Medulla oblongata (tissue), 1 donor: ENCODE measurements at regions not wholly inside any gene's neighbourhood (a gene's known extent, or its start where the extent isn't known, plus 50 kb on each side); places are given as distances from the start of the nearest gene placed in this dataset.

Experiments used
- DNase-seq: peaks from one replicate; pipeline ENCODE4 v3.0.0-alpha.2; 2015; ENCODE audit errors: extremely low spot score

GRCh38 chr5:2206293-2207108 lies 323.8 kb upstream of the IRX4 start:
- DNase-seq, result no peak

- DNase-seq, result no peak
Observed at GRCh38 chr5:2205596-2206226, 323.0 kb upstream of the IRX4 start.

- no peak for DNase-seq
Observed at GRCh38 chr5:2205185-2205585, 322.5 kb upstream of the IRX4 start.

GRCh38 chr5:2204366-2205184 lies 321.9 kb upstream of the IRX4 start:
- DNase-seq, result no peak

GRCh38 chr5:2203774-2204173 lies 321.0 kb upstream of the IRX4 start:
- no peak for DNase-seq

- DNase-seq, result no peak
Observed at GRCh38 chr5:2201832-2202231, 319.1 kb upstream of the IRX4 start.

- DNase-seq, result no peak
Observed at GRCh38 chr5:2201421-2201820, 318.7 kb upstream of the IRX4 start.

GRCh38 chr5:2201011-2201410 lies 318.3 kb upstream of the IRX4 start:
- DNase-seq, result no peak

GRCh38 chr5:2200261-2200950 lies 317.7 kb upstream of the IRX4 start:
- DNase-seq, result no peak

GRCh38 chr5:2199697-2200096 lies 317.0 kb upstream of the IRX4 start:
- no peak for DNase-seq

GRCh38 chr5:2196989-2197619 lies 314.4 kb upstream of the IRX4 start:
- no peak for DNase-seq

GRCh38 chr5:2196416-2196815 lies 313.7 kb upstream of the IRX4 start:
- DNase-seq, result no peak

- no peak for DNase-seq
Observed at GRCh38 chr5:2194949-2195348, 312.2 kb upstream of the IRX4 start.

GRCh38 chr5:2194236-2194555 lies 311.5 kb upstream of the IRX4 start:
- no peak for DNase-seq

- no peak for DNase-seq
Observed at GRCh38 chr5:2193542-2194235, 311.0 kb upstream of the IRX4 start.

GRCh38 chr5:2193142-2193541 lies 310.4 kb upstream of the IRX4 start:
- DNase-seq, result no peak

- DNase-seq, result no peak
Observed at GRCh38 chr5:2192496-2192895, 309.8 kb upstream of the IRX4 start.

- no peak for DNase-seq
Observed at GRCh38 chr5:2191972-2192371, 309.2 kb upstream of the IRX4 start.

GRCh38 chr5:2190549-2190948 lies 307.8 kb upstream of the IRX4 start:
- DNase-seq, result no peak

GRCh38 chr5:2188661-2189060 lies 305.9 kb upstream of the IRX4 start:
- no peak for DNase-seq

- no peak for DNase-seq
Observed at GRCh38 chr5:2188137-2188536, 305.4 kb upstream of the IRX4 start.
